ENCODE measurements at regions not wholly inside any gene's neighbourhood (a gene's known extent, or its start where the extent isn't known, plus 50 kb on each side); places are given as distances from the start of the nearest gene placed in this dataset.
"Not testable (repeated sequence)": the region's sequence is repeated elsewhere in the genome, so short reads cannot be mapped to it uniquely, and the experiment has no call there.

DNA sequence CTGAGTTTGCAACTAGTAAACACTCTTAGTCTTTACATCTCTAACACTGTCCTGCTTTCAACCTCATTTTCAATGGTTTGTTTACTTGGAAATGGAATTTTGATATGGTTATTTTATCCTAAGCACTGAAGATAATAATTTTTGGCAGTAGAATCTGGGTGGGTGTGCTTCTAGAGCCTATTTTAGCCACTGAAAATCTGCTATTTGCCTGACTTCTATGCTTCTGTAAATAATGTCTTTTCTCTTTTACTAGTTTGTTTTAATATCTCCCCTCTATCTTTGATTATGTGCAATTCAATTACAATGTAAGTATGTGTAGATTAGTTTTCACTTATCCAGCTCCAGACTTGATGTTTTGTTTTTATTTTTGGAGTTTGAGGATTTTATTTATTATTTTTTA, 197.5 kb downstream of the TUSC1 start:
- in situ Hi-C loops (cut with HindIII; ENCODE audit: low pct_ligation_motif_present, low pct_unique_long_range_greater_than_20kb, low sequenced_read_pairs): no loop called here
- DNase-seq: no peak

DNA sequence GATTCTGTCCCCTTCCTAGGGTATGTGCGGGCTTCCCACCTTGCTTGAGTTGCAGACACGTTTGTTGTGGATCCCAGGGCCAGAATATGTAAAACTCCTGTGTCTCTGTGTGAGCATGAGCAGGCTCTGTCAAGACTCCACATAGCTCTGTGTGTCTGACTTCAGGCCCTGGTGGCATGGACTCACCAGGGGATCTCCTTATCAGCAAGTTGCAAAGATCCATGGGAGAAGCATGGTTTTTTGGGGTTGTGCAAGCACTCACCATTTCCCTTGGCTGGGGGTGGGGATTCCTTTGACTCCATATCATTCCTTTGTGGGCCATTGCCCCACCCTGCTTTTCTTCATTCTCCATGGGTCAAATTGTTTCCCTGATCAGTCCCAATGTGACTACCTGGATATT, 205.6 kb downstream of the TUSC1 start:
- in situ Hi-C loops (cut with HindIII; ENCODE audit: low pct_ligation_motif_present, low pct_unique_long_range_greater_than_20kb, low sequenced_read_pairs): no loop called here
- DNase-seq: no peak

DNA sequence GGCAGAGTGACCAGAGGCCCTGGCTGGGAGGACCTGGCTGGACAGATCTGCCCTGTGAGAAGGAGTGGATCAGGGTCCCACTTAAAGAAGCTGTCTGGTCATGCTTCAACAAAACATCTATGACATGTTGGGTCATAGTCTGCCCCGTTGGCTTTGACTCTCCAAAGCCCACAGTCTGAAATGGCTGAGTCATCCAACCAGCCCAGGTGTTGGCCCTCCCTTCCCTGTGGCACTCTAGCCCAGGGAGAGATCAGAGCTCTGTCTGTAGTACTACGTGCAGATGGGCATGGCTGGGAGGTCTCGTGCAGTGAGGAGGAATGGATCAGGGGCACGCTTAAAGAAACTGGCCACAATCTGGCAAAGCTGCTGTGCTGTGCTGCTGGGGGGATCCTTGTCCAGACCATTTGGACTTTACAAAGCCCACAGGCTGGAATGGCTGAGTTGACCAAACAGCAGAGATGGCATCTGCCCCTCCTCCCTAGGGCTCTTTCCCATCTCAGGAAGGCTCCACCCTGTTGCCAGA, 206.1 kb downstream of the TUSC1 start:
- in situ Hi-C loops (cut with HindIII; ENCODE audit: low pct_ligation_motif_present, low pct_unique_long_range_greater_than_20kb, low sequenced_read_pairs): no loop called here
- DNase-seq: no peak

DNA sequence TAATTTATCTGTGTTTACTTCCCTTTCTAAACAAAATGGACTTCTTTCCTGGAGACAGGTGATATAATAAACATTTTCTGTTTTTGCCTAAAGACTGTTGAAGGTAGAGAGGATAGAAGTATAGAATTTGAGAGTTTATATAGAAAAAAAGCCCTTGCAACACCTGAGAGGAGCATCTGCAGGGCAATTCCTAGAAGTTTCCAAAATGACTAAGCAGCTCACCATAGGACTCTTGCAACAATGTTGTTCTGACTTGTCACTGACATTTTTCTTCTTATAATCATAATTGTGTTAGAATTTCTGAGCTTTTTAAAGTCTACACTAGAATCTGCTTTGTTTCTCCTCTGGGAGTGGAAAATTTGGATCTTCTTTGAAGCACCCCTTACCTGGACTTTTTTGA, 216.8 kb downstream of the TUSC1 start:
- DNase-seq: no peak
- in situ Hi-C loops (cut with HindIII; ENCODE audit: low pct_ligation_motif_present, low pct_unique_long_range_greater_than_20kb, low sequenced_read_pairs): no loop called here

DNA sequence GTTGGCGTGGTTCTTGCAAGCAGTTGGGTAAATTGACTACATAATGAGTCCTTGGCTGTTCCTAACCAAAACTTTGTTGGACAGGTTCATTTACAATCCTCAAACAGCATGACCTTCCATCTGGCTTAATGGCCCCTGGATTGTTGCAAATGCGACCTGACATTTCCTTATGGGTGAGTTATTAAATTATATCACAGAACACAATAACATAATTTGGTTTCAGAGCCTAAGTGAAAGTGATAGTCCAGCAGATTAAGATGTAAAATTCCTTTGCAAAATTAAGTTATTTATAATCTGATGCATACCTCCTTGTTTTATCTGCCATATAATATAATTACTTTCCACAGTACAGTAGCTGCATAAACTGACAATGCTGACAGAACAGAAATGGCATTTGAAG, 224.4 kb downstream of the TUSC1 start:
- no peak for DNase-seq
- in situ Hi-C loops (cut with HindIII; ENCODE audit: low pct_ligation_motif_present, low pct_unique_long_range_greater_than_20kb, low sequenced_read_pairs): no loop called here

DNA sequence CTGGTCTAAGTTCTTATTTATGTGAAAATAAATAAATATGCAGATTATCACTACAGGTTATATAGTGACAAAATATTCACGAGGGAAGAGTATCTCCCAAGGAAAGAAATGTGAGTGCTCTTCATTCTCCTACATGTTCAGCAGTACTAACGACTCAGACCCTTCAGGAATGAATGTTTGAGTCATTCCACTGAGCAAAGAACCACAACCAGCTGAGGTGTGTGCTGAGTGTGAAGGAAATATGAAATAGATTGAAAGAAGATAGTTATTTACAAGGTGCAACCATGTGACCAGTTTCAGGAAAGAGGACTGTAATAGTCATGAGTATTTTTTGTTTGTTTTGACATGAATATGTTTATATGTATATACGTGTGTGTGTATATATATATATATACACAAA, 228.7 kb downstream of the TUSC1 start:
- DNase-seq: no peak
- in situ Hi-C loops (cut with HindIII; ENCODE audit: low pct_ligation_motif_present, low pct_unique_long_range_greater_than_20kb, low sequenced_read_pairs): no loop called here

DNA sequence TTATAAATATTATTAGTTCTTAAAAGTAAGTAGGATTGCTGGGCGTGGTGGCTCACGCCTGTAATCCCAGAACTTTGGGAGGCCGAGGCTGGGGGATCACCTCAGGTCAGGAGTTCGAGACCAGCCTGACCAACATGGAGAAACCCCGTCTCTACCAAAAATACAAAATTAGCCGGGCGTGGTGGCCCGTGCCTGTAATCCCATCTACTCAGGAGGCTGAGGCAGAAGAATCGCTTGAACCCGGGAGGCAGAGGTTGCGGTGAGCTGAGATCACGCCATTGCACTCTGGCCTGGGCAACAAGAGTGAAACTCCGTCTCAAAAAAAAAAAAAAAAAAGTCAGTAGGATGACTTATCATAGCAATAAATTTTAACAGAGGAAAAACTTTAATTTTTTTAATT, 232.5 kb downstream of the TUSC1 start:
- in situ Hi-C loops (cut with HindIII; ENCODE audit: low pct_ligation_motif_present, low pct_unique_long_range_greater_than_20kb, low sequenced_read_pairs): not testable (repeated sequence)

DNA sequence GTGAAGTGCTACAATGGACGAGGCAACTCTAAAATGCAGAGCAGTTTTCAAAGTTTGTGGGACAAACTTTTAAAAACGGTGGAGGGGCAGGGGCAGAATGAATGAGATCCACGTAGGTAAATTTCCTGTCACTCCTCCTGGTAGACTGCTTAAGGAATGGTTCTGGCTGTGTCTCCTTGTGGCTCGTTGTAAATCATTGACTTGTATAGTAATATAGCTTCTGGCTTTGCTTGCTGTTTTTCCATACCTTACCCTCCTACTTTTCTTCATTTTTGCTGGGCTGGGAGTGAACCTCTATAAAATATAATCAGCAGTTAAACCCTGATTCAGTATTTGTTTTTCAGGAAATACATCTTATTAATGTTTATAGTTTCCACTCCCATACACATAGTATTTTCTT, 235.7 kb downstream of the TUSC1 start:
- DNase-seq: no peak
- in situ Hi-C loops (cut with HindIII; ENCODE audit: low pct_ligation_motif_present, low pct_unique_long_range_greater_than_20kb, low sequenced_read_pairs): no loop called here

More for the DNA sequence above, 232.5 kb downstream of the TUSC1 start:
- DNase-seq: not testable (repeated sequence)

DNA sequence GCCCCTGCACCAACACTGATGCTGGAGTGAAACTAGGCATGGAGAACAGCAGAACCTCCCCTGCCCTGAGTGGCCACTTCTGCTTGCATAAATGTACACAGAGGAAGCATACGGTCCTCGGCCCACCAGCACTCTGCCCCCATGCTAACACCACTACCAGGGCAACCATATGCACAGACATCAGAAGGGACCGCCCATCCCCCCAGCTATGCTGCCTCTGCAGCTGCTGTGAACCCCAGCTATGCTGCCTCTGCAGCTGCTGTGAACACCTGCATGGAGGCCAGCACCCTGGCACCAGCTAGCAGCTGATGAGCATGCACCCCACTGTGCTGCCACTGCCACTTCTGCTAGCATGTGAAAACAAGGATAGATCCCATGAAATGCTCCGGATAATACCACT, 250.3 kb downstream of the TUSC1 start:
- in situ Hi-C loops (cut with HindIII; ENCODE audit: low pct_ligation_motif_present, low pct_unique_long_range_greater_than_20kb, low sequenced_read_pairs): no loop called here
- DNase-seq: no peak

DNA sequence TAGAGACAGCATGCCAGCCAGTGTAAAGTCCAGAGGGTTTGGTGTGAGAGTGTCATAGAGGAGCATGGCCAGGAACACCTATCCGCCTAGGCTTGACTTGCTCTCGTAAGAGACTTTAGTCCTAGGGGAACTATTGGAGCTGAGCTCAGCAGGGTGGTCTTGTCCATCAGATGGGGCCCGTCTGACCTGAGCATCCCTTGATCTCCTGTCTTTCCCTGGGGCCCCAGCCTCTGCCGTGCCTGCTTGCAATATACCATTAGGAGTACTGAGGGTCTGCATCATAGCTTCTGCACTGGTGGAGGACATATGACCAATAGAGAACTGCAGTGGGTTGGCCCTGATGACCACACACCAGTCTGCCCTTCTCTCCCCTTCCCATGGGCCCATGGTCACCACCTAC, 251.0 kb downstream of the TUSC1 start:
- in situ Hi-C loops (cut with HindIII; ENCODE audit: low pct_ligation_motif_present, low pct_unique_long_range_greater_than_20kb, low sequenced_read_pairs): no loop called here
- no peak for DNase-seq

DNA sequence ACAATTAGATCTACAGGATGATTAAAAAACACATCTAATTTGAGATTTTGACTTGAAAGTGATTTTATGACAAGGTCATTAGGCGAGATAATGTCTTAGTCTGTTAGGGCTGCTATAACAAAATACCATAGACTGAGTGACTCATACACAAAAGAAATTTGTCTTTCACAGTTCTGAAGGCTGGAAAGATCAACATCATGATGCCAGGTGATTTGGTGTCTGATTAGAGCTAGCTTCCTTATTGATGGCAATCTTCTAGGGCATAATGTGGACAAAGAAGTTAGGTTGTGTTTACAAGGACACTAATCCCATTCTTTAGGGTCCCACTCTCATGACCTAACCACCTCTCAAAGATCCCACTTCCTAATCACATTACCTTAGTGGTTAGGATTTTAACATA, 256.7 kb downstream of the TUSC1 start:
- in situ Hi-C loops (cut with HindIII; ENCODE audit: low pct_ligation_motif_present, low pct_unique_long_range_greater_than_20kb, low sequenced_read_pairs): no loop called here
- DNase-seq: no peak

DNA sequence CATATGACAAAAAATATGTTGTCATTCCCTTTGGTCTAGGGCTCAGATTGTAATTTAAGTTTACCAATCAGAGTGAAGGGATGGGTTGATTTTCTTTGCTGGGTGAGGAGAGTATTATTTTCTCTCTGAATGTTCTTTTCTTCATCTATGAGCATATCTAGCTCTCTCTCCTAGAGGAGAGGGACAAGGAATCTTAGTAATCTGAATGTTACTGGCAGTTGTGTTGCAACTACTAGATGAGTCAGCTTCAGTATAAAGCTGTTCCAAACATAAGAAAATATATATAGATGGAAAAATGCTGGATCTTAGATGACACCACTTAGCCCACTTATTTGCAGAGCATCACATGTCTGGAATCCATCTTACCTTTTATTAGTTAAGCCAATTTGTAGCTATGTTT, 259.3 kb downstream of the TUSC1 start:
- DNase-seq: no peak
- in situ Hi-C loops (cut with HindIII; ENCODE audit: low pct_ligation_motif_present, low pct_unique_long_range_greater_than_20kb, low sequenced_read_pairs): no loop called here

DNA sequence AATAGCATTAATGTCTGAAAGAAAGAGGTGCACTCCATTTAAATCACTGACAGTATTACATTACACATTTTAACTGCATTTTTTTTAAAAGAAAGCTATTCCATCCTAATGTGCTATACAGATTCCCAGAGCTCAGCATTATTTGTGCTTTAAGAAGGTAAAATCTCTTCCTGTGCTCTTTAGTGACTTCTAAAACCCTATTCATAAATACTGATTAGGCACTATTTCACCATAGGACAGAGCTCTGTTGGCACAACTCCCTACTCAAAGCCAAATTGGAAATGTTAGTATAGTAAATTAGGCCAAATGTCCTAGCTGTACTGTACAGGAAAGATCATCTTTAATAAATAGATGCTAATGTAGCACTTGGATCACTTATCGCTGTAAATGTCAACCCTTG, 262.5 kb downstream of the TUSC1 start:
- in situ Hi-C loops (cut with HindIII; ENCODE audit: low pct_ligation_motif_present, low pct_unique_long_range_greater_than_20kb, low sequenced_read_pairs): no loop called here
- no peak for DNase-seq

DNA sequence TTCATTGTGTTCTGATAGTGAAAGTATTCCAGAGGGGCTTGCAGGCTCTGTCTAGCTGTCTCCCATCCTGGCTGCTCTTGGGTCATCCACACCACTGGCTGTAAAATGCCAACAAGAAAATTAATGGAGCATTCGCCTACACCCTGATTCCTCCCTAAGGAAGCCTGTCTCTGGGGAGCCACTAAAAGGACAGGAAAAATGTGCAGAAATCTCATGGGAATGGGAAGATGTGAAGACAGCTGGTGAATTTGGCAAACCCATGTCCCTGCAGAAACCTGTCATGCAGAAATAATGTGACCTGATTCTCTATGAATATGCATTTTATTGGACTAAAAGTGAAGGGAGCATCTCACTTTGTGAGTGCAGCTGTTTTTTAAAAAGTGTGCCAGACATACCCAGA, 265.6 kb downstream of the TUSC1 start:
- no peak for DNase-seq
- in situ Hi-C loops (cut with HindIII; ENCODE audit: low pct_ligation_motif_present, low pct_unique_long_range_greater_than_20kb, low sequenced_read_pairs): no loop called here

DNA sequence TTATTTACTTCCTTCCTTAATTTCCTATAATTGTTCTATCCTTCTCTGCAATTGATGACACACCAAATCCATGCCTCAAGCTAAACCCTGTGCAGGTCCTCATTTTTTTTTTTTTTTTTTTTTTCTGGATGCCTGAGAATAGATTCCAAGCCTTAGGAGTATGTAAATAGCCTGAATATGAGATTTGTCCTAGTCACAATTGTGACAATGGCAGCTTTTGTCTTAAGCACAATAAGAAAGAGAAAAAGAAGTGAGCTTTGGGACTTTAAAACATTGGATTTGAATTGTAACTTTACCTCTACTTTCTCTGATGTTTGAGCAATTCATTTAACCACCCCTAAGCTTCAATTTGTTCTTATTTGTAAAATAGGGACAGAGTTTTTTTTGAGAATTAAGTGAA, 280.5 kb downstream of the TUSC1 start:
- in situ Hi-C loops (cut with HindIII; ENCODE audit: low pct_ligation_motif_present, low pct_unique_long_range_greater_than_20kb, low sequenced_read_pairs): no loop called here

DNA sequence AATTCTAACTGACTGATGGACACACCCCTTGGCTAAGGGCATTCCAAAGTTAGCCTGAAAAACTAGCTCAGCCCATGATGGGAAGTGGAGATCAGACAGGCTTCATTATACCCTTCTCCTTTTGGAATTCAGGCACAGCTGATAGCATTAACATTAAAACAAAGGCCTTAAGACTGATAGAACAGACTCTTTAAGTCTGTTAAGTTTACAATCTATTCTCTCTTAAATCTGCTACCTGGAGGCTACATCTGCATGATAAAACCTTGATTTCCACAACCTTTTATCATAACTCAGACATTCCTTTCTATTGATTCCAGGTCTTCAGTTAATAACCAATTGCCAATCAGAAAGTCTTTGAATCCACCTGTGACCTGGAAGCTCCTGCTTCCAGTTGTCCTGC, 281.4 kb downstream of the TUSC1 start:
- in situ Hi-C loops (cut with HindIII; ENCODE audit: low pct_ligation_motif_present, low pct_unique_long_range_greater_than_20kb, low sequenced_read_pairs): no loop called here

More for the DNA sequence above, 280.5 kb downstream of the TUSC1 start:
- no peak for DNase-seq

DNA sequence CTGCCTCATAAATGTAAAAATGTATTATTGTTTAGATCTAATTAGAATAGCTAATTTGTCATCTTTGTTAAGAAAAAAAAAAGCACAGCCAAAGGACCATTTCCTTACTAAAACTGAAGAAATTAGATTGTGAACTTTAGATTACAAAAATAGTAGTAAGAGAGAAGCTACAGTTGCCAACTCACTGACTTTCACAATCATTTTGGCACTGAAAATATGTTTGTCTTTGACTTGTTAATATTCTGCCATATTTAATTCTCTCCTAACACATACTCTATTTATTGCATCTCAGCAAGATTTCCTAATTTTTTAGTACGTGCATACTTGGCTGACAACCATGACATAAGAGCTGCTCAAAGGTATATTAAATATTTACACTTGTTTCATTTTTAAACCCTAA, 297.1 kb downstream of the TUSC1 start:
- in situ Hi-C loops (cut with HindIII; ENCODE audit: low pct_ligation_motif_present, low pct_unique_long_range_greater_than_20kb, low sequenced_read_pairs): no loop called here

More for the DNA sequence above, 281.4 kb downstream of the TUSC1 start:
- no peak for DNase-seq

DNA sequence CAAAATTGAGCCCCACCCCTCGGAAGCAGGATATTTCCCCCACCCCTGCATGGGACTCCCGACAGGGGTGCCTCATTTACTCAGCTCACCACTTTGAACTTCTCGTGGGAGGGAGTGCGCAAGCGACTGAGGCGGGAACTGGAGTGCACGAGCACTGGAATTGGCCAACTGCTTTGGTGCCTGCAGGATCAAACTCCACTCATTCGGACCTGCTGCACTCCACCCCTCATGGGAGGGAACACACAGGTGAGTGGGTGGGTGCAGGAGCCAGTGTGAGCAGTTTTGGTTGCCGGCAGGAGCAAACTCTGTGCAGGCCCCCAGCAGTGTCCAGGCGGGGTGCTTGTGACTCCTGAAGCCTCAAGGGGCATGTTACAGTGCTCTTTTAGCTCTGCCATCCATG, 301.2 kb downstream of the TUSC1 start:
- no peak for DNase-seq
- in situ Hi-C loops (cut with HindIII; ENCODE audit: low pct_ligation_motif_present, low pct_unique_long_range_greater_than_20kb, low sequenced_read_pairs): no loop called here

More for the DNA sequence above, 297.1 kb downstream of the TUSC1 start:
- no peak for DNase-seq

DNA sequence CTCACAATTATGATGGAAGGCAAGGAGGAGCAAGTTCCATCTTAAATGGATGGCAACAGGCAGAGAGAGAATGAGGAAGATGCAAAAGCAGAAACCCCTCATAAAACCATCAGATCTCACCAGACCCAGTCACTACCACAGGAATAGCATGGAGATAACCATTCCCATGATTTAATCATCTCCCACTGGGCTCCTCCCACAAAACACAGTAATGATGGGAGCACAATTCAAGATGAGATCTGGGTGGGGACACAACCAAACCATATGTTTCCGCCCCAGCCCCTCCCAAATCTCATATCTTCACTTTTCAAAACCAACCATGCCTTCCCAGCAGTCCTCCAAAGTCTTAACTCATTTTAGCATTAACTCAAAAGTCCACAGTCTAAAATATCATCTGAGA, 304.0 kb downstream of the TUSC1 start:
- in situ Hi-C loops (cut with HindIII; ENCODE audit: low pct_ligation_motif_present, low pct_unique_long_range_greater_than_20kb, low sequenced_read_pairs): no loop called here
- DNase-seq: no peak

DNA sequence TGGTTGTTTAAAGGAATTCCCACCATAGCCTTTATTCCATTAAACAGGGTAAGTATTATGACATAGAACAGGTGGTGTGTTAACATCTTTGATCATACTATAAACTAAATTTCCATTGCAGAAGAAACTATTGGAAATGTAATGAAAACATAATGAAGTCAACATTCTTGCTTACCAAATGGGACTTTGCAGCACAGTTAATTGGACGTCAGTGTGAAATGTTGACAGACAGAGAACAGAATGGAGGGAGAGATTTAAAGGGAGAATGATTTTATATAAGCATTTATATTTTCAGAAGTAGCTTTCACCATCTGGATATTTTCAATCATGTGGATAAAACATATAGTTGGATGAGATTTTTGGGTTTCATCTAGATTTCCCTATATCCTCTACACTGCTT, 311.3 kb downstream of the TUSC1 start:
- DNase-seq: no peak
- in situ Hi-C loops (cut with HindIII; ENCODE audit: low pct_ligation_motif_present, low pct_unique_long_range_greater_than_20kb, low sequenced_read_pairs): no loop called here

DNA sequence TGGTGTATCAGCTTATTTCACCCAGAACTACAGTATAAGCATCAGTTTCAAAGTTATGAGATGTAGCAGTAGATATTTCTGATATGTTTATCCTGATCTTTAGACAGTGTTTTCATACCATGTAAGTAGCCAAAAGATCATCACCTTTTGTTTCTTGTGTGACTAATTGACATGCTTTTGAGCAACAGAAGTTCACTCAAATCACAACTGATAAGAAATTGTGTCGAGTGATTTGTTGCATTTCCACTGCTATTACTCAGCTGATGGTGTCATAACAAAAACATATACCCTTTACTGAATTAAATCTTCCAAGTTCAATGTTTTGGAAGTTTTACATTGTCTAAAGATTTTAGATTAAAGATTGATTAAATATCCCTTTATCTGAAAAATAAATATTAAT, 324.5 kb downstream of the TUSC1 start:
- no peak for DNase-seq
- in situ Hi-C loops (cut with HindIII; ENCODE audit: low pct_ligation_motif_present, low pct_unique_long_range_greater_than_20kb, low sequenced_read_pairs): no loop called here
